SW480 (cell line): ENCODE measurements at regions not wholly inside any gene's neighbourhood (a gene's known extent, or its start where the extent isn't known, plus 50 kb on each side); places are given as distances from the start of the nearest gene placed in this dataset.

Source experiments
- DNase-seq: peaks from one replicate; pipeline ENCODE4 v3.0.0-alpha.2; 2016; ENCODE audit warnings: low spot score

GRCh38 chr1:117678246-117678977 is 72.6 kb downstream of the TENT5C start:
- DNase-seq = no peak

- DNase-seq = no peak
Measured at GRCh38 chr1:117679299-117679698, 73.5 kb downstream of the TENT5C start.

- no peak for DNase-seq
Measured at GRCh38 chr1:117679868-117680267, 74.0 kb downstream of the TENT5C start.

GRCh38 chr1:117680316-117681002 is 74.6 kb downstream of the TENT5C start:
- no peak for DNase-seq

- no peak for DNase-seq
Measured at GRCh38 chr1:117681093-117681900, 75.4 kb downstream of the TENT5C start.

- DNase-seq = no peak
Measured at GRCh38 chr1:117681901-117682250, 76.0 kb downstream of the TENT5C start.

- no peak for DNase-seq
Measured at GRCh38 chr1:117682372-117682771, 76.5 kb downstream of the TENT5C start.

GRCh38 chr1:117683571-117684285 is 77.9 kb downstream of the TENT5C start:
- peak; percentile 26 for DNase-seq

- no peak for DNase-seq
Measured at GRCh38 chr1:117685936-117686806, 80.3 kb downstream of the TENT5C start.

GRCh38 chr1:117686907-117687306 is 81.1 kb downstream of the TENT5C start:
- DNase-seq = no peak

- no peak for DNase-seq
Measured at GRCh38 chr1:117689997-117690625, 84.3 kb downstream of the TENT5C start.

- no peak for DNase-seq
Measured at GRCh38 chr1:117691942-117692341, 86.1 kb downstream of the TENT5C start.

- DNase-seq = no peak
Measured at GRCh38 chr1:117694543-117694942, 88.7 kb downstream of the TENT5C start.

GRCh38 chr1:117695796-117696490 is 90.1 kb downstream of the TENT5C start:
- no peak for DNase-seq

GRCh38 chr1:117696561-117696960 is 90.7 kb downstream of the TENT5C start:
- no peak for DNase-seq

GRCh38 chr1:117697220-117697781 is 91.5 kb downstream of the TENT5C start:
- DNase-seq = no peak

GRCh38 chr1:117698398-117699160 is 92.7 kb downstream of the TENT5C start:
- no peak for DNase-seq

GRCh38 chr1:117699953-117700352 is 94.1 kb downstream of the TENT5C start:
- DNase-seq = no peak

GRCh38 chr1:117702654-117703053 is 96.8 kb downstream of the TENT5C start:
- no peak for DNase-seq
